ENCODE measurements at regions not wholly inside any gene's neighbourhood (a gene's known extent, or its start where the extent isn't known, plus 50 kb on each side); places are given as distances from the start of the nearest gene placed in this dataset.
"Not testable (repeated sequence)": the region's sequence is repeated elsewhere in the genome, so short reads cannot be mapped to it uniquely, and the experiment has no call there.

DNA sequence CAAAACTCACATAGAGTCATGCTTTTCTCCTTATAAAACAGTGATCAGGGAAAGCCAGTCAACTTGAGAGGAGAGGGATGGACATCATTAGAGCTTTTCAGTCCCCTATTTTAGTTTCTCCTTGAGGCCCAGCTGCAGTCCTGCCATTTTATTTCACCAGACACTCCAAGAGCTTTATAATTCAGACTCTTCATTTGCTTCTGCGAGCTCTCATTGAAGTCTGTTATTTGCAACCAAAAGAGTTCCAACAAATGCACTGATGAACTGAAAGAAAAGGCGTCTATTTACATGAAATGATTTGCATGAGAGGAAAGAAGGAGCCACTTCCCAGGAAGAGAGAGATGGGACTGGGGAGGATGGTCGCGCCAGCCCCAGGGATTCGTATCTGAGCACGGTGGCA lies 86.8 kb downstream of the NDUFA12 start:
- DNase-seq (ENCODE audit: low spot score): no peak

DNA sequence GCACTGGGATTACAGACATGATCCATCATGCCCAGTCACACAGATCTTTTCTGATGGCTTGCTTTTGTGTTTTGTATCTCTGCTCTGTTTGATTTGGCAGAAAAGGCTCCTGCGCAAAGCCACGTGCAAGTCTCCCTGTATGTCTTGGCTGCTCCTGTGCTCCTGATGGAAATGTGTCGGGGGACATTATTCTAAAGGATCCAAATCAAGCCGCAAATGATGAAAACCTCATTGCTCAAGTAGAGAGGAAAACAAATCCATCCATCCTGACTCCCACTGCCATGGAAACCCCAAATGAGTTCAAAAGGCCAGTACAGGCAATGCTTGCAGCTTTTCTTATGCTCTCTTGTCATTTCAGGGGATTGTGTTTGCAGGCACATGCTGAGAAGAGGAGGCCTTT lies 93.8 kb downstream of the NDUFA12 start:
- no peak for DNase-seq (ENCODE audit: low spot score)

DNA sequence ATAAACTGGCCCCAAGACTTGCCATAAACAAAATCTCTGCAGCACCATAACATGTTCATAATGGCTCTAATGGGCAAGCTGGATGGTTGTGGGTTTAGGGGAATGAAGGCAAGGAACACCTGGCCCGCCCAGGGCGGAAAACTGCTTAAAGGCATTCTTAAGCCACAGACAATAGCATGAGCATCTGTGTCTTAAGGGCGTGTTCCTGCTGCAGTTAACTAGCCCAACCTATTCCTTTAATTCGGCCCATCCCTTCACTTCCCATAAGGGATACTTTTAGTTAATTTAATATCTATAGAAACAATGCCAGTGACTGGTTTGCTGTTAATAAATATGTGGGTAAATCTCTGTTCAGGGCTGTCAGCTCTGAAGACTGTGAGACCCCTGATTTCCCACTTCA lies 97.7 kb downstream of the NDUFA12 start:
- not testable (repeated sequence) for DNase-seq (ENCODE audit: low spot score)

DNA sequence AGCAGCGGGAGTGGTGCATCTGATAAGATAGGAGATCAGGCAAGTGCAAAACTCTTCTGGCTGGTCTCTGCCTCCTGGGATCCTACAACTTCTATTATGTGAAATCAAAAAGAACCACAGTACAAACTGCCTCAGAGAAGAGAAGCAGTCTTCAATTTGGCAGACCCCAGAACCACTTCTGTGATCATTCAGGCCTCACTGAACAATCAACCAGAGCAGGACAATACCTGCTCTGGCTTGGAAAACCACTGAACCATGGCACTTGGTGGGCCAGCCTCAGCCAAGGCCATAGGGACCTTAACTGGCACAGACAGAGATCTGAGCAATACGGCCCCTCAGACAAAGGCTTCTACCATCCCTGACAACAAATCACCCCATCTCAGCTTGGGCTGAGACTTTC lies 103.0 kb downstream of the NDUFA12 start:
- DNase-seq (ENCODE audit: low spot score): no peak

DNA sequence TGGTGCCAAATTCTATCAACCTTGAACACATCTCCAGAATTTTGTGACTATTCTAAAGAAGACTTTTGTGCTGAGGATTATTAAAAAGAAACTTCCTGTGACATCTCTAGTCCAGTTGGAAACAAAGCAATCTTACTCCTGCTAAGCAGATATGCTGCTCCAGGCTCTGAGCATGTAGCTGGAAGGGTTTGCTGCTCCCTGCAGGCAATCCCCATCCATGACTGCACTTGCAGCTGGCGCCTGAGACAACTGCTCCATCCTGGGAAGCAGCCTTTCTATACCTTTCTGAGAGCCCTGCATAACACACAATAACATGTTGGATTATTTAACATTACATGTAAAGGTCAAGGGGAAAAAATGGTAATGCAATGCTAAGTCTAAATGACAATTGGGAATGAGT lies 105.1 kb downstream of the NDUFA12 start:
- DNase-seq (ENCODE audit: low spot score): no peak

DNA sequence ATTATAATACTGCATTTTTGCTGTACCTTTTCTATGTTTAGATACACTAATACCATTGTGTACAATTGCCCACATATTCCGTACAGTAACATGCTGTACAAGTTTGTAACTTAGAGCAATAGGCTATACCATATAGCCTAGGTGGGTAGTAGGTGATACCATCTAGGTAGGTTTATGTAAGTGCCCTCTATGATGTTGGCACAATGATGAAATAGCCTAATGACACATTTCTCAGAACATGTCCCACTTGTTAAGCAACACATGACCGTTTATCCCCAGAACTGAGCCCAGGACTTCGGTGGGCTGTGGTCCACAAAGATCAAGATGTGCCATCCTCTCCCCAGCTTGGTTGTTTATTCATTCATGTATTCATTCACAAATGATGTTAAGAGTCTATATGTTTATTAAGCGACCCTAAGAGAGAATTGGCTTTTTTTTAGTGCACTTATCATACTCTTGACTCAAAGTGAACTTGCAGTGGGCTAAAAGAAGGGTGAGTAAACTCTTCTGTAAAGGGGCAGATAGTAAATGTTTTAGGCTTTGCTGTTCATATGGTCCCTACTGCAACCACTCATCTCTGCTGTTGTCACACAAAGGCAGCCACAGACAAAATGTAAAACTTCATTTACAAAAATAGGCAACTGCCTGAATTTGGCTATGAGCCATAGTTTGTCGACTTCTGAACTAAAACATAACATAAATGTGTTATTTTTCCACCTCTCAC lies 110.8 kb downstream of the NDUFA12 start:
- no peak for DNase-seq (ENCODE audit: low spot score)

DNA sequence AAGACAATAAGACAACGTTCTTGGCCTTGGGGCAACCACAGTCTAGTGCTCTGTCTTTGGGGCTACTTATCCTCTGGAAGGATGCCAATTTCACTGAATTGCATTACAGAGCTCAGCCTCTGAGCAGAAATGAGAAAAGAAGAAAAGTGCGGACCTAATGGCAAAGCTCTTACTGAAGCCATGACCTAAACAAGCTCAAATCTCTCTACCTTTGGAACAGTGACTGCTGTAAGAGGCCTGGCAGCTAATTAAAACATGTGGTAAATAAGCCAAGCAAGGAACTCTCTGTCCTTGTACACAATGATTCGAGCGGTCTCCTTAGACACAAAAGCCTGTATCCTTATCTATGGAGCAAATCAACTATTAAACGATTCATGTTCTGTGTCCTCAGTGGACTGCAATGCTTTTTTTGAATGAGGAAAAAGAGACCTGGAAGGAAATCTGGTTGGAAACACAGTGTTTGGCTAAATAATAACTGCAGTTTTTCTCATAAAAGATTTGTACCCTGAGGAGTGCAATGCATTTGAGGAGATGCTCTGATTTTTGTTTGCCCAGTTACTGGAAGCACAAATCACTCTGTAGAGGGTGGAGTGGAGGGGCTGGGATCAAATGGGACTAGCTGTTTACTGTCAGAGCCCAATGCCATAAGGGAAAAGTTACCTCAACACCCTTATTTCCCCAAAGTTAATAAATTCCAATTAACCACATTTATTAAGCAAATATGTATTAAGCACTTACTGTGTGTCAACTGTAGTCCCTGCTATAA lies 113.9 kb downstream of the NDUFA12 start:
- DNase-seq (ENCODE audit: low spot score): no peak

DNA sequence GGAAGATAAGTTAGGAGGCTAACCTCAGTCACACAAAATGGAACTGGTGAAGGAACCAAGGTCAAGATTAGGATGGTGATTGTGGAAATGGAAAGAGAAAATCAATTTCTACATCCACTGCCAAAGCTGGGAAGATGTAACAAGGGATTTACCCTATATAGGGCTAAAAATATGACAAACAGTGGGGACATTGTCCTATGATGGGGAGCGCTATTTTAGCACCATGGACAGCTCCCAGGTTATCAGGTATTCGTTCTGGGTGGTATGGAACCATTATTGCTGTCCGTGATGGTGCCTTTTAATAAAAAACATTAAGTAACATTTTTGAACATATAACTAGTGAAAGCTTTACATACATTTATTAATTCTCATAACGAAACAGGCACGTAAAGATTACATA lies 124.0 kb downstream of the NDUFA12 start:
- no peak for DNase-seq (ENCODE audit: low spot score)

DNA sequence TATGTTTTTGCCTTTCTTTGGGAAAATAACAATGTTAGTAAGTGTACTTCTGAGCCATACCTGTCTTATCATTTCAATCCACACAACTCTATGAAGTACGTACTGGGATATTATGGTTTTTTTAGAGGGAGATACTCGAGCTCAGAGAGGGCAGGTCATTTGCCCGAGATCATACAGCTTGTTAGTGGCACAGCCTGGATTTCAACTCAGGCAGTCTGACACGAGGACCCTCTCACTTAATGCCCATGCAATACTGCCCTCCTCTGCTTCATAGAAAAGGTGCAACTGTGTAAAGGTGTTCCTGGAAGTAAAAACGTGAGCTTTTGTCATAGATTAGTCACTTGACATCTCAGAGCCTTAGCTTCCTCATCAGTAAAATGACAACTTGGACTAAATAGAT lies 128.0 kb downstream of the NDUFA12 start:
- no peak for DNase-seq (ENCODE audit: low spot score)

DNA sequence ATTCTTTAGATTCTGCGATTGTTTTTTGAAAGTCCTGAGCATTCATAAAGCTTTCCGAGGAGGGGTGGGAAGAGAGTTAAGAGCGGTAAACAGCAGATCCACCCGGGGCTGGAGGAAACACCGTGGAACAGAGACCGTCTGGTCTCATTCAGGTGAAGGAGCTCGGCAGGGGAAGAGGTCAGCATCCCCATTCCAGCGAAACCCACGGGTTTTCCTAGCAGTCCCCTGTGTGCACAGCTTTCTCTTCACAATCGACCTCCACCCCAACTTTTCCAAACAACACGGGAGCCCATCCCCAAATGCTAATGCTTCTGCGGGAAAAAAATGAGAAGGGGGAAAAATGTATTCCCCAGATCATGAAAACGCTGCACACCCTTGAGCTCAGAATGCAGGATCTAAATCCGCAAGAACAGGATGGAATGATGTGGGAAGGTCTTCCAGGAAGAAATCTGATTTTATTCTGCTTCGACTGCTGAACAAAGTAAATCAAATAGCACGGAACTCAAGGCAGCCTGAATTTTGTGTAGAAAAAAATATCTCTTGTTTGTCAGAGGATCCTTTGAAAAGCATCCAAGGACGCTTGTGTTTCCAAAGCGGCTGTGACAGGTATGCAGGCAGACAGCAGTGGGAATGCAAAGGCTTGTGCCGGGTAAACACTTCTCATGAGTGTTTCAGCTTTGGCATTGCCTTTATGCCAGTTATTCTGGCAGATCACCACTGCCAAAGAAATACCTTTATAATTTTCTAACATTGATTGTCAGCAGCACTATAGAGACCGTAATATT lies 128.8 kb downstream of the NDUFA12 start:
- no peak for DNase-seq (ENCODE audit: low spot score)

DNA sequence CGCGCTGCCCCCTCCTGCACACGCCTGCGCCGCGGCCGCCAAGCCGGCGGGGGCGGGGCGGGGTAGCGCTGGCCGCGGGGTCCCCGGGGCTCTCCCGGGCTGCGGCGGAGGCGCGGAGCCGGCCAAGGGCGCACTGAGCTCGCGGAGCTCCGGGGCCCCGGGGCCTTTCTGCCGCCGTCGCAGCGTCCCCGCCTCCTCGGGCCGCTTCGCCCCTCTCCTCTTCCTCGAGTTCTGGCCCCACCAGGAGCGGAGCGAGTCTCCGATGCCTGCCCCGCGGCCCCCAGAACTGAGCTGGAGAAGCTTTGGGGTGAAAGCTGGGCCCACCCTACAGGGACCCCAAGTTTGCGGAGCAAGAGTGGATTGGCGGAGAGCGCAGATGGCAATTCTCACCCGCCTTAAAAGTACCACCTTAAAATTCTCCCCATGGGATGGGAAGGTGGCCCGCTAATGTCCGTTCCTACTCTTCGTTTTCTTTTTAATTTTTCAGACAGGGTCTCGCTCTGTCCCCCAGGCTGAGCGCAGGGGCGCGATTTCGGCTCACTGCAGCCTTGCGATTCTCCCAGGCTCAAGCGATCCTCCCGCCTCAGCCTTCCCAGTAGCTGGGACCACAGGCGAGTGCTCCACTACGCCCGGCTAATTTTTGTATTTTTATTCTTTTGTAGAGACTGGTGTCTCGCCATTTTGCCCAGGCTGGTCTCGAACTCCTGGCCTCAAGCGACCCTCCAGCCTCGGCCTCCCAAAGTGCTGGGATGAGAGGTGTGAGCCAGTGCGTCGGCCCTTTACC lies 129.6 kb downstream of the NDUFA12 start:
- no peak for DNase-seq (ENCODE audit: low spot score)

DNA sequence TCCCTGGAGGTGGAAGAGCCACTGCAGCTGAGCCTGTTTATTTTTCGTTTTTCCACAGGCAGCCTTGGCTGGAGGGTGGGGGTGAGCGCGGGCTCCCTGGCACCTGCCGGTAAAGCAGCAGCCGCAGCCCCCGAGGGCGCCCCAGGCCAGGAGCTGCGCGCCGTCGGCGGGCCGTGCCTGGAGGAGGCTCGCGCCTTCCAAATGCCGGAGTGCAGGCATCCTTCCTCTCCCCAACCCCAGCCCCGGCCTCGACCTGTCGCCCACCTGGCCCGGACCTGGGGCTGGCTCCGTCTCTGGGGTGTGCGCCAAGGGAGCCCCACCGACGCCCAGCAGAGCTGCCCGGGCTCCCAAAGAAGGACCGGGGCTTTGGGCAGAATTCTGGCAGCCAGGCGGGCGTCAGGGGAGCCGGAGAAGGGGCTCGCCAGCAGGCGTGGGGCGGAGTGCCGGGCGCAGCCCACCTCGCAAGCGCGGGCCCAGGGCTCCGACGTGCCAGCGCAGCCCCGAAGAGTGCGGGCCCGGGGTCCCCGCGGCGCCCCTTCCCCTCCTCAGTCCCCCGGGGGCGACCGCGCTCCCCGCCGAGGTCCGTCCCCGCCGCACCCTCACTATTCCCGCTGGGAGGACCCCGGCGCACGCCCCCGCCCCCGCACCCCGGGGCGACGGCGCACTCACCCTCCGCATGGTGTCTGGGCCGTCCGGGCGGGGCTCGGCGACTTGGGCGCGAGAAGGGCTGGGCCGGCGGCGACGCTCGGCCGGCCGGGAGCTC lies 130.3 kb downstream of the NDUFA12 start:
- no peak for DNase-seq (ENCODE audit: low spot score)

DNA sequence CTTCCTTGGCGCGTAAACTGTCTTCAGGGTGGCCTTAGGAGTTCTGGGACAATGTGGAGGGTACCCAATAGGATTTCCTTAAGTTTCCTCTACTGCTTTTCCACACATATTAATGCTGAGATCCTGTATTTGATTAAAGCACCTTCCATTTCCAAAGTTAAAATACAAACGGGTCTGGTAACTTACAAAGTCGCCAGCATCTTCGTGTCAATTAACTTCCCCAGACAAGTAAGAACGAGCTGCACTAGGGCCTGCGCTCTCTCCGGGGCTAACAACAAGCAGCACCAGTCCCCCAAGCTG lies 130.9 kb downstream of the NDUFA12 start:
- no peak for DNase-seq (ENCODE audit: low spot score)

DNA sequence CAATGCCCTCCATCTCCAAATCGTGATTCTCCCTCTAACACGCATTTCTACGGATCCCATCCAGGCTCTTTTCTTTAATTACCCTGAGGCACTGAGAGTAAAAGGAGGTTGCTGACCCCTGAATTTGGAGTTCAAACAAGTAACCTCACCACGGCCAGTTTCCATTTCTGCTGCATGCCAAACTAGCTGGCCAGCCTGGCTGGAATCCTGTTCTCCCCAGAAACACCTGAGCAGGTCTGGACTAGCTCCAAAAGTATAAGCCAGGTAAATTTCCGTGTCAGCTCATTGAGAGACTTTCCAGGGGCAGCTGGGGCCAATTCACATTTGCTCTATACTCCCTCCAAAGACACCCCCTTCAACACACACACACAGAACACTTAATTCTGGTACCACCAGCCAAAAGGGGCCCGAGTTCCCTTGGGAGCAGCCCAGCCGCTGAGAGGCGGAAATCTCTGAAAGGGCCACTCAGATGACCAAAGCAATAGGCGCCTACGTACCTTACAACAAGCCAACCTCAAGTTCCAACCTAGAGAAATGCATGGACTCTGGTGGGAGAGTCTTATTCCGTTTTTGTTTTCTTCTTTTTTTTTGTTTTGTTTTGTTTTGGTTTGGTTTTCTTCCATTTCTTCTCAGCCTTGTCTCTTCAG lies 131.4 kb downstream of the NDUFA12 start:
- no peak for DNase-seq (ENCODE audit: low spot score)

DNA sequence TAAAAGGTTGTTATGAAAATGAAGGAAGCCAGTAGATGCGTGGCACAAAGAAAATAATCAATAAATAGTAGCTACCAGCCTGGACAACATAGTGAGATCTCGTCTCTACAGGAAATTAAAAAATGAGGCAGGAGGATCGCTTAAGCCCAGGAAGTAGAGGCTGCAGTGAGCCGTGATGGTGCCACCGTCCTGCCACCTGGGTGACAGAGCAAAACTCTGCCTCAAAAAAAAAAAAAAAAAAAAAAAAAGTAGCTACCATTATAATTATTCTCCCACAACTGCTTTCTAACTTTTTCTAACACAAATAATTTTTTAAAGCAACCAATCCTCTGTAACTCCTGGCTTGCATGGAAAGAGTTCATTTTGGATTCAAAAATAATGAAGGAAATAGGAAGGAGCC lies 133.0 kb downstream of the NDUFA12 start:
- no peak for DNase-seq (ENCODE audit: low spot score)

DNA sequence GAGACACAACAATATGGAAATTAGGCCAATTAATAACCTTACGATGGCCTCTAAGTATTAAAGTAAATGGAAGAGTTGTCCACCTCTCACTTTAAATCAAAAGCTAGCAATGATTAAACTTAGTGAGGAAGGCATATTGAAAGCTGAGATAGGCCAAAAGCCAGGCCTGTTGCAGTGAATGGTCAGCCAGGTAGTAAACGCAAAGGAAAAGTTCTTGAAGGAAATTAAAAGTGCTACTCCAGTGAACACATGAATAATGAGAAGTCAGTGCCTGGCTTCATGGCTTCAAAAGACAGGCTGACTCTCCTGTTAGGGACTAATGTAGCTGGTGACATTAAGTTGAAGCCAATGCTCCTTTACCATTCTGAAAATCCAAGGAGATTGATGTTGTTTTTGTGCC lies 135.3 kb downstream of the NDUFA12 start:
- DNase-seq (ENCODE audit: low spot score): no peak

DNA sequence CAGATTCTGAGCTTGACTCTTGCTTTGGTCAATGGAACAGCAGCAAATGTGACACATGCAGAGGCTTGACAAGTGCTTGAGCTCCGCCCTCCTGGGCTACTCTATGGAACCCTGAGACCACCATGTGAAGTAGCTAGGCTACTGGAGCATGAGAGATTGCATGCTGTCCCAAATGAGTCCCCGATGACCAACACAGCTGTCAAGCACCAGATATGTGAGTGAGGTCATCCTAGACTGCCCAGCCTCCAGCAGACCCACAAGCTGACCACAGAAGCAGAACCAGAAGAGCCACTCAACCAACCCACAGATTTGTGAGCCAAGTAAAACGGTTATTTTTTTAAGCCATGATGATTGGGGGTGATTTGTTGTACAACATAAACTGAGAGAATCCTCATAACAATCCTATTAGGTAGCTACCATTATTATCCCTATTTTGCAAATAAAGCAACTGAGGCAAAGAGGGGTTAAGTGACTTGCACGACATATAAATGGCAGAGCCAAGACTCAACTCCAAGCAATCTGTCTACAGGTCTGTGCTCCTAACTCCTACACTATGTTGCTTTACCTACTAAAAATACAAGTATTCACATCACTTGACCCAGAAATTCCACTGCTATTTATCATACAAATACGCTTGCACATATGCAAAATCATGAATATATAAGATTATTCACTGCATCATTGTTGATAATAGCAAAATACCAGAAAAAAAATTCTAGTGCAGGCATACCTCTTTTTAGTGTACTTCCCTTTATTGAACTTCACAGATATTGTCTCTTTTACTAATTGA lies 136.2 kb downstream of the NDUFA12 start:
- DNase-seq (ENCODE audit: low spot score): no peak

DNA sequence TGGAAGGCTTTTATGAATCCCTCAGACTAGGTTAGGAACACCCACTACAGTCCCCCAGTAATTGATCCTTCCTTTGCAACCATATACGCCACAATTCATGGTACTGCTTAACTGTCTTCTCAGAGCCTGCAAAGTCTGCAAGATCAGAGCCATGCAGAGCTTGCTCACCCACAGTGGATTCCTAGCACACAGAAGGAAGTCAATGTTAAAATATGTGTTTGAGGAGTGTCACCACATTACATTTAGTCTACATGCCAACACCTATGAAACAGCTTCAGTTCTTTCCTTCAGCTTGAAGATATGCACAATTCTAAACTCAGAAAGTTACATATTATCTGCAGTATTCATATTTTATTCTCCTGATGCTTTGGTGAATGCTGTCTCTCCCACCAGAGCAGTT lies 138.5 kb downstream of the NDUFA12 start:
- no peak for DNase-seq (ENCODE audit: low spot score)

DNA sequence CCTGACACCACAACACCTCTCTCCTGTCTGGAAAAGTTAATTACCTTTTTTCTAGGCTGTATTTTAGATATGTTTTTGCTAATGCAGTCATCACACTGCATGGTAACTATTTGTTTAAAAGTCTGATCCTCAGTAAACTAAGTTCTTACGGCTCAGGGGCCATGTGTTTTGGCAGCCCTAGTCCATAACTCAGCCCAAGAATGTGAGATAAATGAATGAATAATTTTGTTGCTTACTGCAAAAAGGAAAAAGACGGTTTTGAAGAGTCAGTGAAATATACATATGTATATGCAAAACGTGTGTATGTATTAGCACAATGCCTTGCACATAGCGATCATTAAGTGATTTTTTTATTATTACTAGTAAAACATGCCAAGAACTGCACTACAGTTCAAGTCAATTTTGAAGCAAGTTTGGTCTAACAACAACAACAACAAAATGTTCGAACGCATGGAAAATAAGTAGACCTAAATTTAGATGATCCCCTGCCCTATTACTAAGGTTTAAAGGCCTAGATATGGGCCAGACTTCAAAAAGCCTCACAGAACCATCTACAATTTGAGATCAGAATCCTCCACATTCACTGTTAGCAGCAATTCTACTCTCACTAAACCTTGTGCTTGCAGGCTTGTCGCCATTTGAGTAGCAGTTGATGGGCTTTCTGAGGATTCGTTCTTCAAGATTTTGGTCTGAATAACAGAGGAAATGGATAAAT lies 140.0 kb downstream of the NDUFA12 start:
- no peak for DNase-seq (ENCODE audit: low spot score)

DNA sequence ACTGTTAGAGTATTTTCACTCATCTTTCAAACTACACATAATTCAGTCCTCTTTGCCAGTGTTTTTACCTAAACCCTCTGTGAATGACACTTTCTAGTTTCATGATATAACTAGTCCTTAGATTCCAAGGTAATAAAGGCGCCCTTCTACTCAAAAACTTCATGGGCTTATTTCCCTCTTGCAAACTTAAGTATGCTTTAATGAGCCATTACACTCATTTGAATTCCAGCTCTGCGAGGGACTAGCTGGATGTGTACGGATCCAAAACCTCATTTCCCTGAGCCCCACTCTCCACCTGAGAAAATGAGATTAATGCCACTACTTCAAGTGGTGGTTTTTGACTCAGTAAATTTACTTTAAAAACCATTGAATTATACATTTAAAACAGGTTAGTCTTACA lies 141.1 kb downstream of the NDUFA12 start:
- no peak for DNase-seq (ENCODE audit: low spot score)
